ENCODE measurements at regions not wholly inside any gene's neighbourhood (a gene's known extent, or its start where the extent isn't known, plus 50 kb on each side); places are given as distances from the start of the nearest gene placed in this dataset.

GRCh38 chr7:46902463-46902862 is 679.4 kb downstream of the TNS3 start:
- DNase-seq (ENCODE audit: low read depth) = no peak
- no peak overlapping the region for H3K4me3 ChIP-seq (ENCODE audit: low read length)
- no peaks in the 10 kb centered on the region for H3K36me3 ChIP-seq (ENCODE audit: control insufficient read depth, insufficient read depth, low read length, severe bottlenecking)
- H3K9me3 ChIP-seq (ENCODE audit: control insufficient read depth, low read length) = no peaks in the 10 kb centered on the region
- no peaks in the 10 kb centered on the region for H3K4me1 ChIP-seq (ENCODE audit: control insufficient read depth, insufficient read depth, low read length)
- no peaks in the 10 kb centered on the region for H3K27me3 ChIP-seq (replicated peaks; ENCODE audit: control insufficient read depth, insufficient read depth, low read length)
- no peak overlapping the region for H3K9ac ChIP-seq (ENCODE audit: low read length)

GRCh38 chr7:46900312-46901263 is 681.3 kb downstream of the TNS3 start:
- H3K4me1 ChIP-seq (ENCODE audit: control insufficient read depth, insufficient read depth, low read length) = no peaks in the 10 kb centered on the region
- DNase-seq (ENCODE audit: low read depth) = no peak
- H3K9ac ChIP-seq (ENCODE audit: low read length) = no peak overlapping the region
- H3K4me3 ChIP-seq (ENCODE audit: low read length) = no peak overlapping the region
- H3K9me3 ChIP-seq (ENCODE audit: control insufficient read depth, low read length) = no peaks in the 10 kb centered on the region
- H3K36me3 ChIP-seq (ENCODE audit: control insufficient read depth, insufficient read depth, low read length, severe bottlenecking) = no peaks in the 10 kb centered on the region
- H3K27me3 ChIP-seq (replicated peaks; ENCODE audit: control insufficient read depth, insufficient read depth, low read length) = no peaks in the 10 kb centered on the region

GRCh38 chr7:46897381-46897780 is 684.5 kb downstream of the TNS3 start:
- Histone ChIP-seq H3K4me1 (ENCODE audit: control insufficient read depth, insufficient read depth, low read length) (no peaks in the 10 kb centered on the region), H3K4me3 (ENCODE audit: low read length) (no peak overlapping the region), H3K9me3 (ENCODE audit: control insufficient read depth, low read length) (no peaks in the 10 kb centered on the region), H3K27me3 (replicated peaks; ENCODE audit: control insufficient read depth, insufficient read depth, low read length) (no peaks in the 10 kb centered on the region), H3K9ac (ENCODE audit: low read length) (no peak overlapping the region), H3K36me3 (ENCODE audit: control insufficient read depth, insufficient read depth, low read length, severe bottlenecking) (no peaks in the 10 kb centered on the region)
- DNase-seq (ENCODE audit: low read depth) = no peak

GRCh38 chr7:46886669-46887374 is 695.1 kb downstream of the TNS3 start:
- Histone ChIP-seq H3K27me3 (replicated peaks; ENCODE audit: control insufficient read depth, insufficient read depth, low read length) (no peaks in the 10 kb centered on the region), H3K4me3 (ENCODE audit: low read length) (no peak overlapping the region), H3K9me3 (ENCODE audit: control insufficient read depth, low read length) (peaks cover 13% of the 10 kb centered on the region), H3K4me1 (ENCODE audit: control insufficient read depth, insufficient read depth, low read length) (no peaks in the 10 kb centered on the region), H3K36me3 (ENCODE audit: control insufficient read depth, insufficient read depth, low read length, severe bottlenecking) (no peaks in the 10 kb centered on the region), H3K9ac (ENCODE audit: low read length) (no peak overlapping the region)
- no peak for DNase-seq (ENCODE audit: low read depth)

DNA sequence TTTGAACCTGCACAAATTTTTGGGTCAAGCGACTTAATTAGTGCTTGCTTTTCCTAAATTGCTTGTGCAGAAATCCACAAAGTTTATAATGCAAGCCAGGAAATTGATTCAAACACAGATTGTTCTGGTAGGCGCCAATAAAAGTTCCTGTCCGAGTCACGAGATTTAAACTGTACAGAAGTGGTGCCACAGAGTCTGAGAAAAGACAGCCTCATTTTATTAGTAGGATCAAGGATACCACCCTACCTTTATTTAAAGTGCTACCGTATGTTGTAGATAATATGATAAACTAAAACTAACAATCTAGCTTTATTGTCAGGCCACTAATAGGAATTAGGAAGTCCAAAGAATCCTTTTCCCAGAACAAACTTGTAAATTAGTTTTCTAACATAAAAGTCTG is 696.7 kb downstream of the TNS3 start:
- Histone ChIP-seq H3K4me1 (ENCODE audit: control insufficient read depth, insufficient read depth, low read length) (no peaks in the 10 kb centered on the region), H3K4me3 (ENCODE audit: low read length) (no peak overlapping the region), H3K9ac (ENCODE audit: low read length) (no peak overlapping the region), H3K27me3 (replicated peaks; ENCODE audit: control insufficient read depth, insufficient read depth, low read length) (no peaks in the 10 kb centered on the region), H3K9me3 (ENCODE audit: control insufficient read depth, low read length) (peaks cover 9% of the 10 kb centered on the region), H3K36me3 (ENCODE audit: control insufficient read depth, insufficient read depth, low read length, severe bottlenecking) (no peaks in the 10 kb centered on the region)
- DNase-seq (ENCODE audit: low read depth) = no peak

GRCh38 chr7:46881507-46882127 is 700.3 kb downstream of the TNS3 start:
- Histone ChIP-seq H3K4me1 (ENCODE audit: control insufficient read depth, insufficient read depth, low read length) (no peaks in the 10 kb centered on the region), H3K9me3 (ENCODE audit: control insufficient read depth, low read length) (no peaks in the 10 kb centered on the region), H3K4me3 (ENCODE audit: low read length) (no peak overlapping the region), H3K27me3 (replicated peaks; ENCODE audit: control insufficient read depth, insufficient read depth, low read length) (no peaks in the 10 kb centered on the region), H3K9ac (ENCODE audit: low read length) (no peak overlapping the region), H3K36me3 (ENCODE audit: control insufficient read depth, insufficient read depth, low read length, severe bottlenecking) (no peaks in the 10 kb centered on the region)
- DNase-seq (ENCODE audit: low read depth) = no peak

DNA sequence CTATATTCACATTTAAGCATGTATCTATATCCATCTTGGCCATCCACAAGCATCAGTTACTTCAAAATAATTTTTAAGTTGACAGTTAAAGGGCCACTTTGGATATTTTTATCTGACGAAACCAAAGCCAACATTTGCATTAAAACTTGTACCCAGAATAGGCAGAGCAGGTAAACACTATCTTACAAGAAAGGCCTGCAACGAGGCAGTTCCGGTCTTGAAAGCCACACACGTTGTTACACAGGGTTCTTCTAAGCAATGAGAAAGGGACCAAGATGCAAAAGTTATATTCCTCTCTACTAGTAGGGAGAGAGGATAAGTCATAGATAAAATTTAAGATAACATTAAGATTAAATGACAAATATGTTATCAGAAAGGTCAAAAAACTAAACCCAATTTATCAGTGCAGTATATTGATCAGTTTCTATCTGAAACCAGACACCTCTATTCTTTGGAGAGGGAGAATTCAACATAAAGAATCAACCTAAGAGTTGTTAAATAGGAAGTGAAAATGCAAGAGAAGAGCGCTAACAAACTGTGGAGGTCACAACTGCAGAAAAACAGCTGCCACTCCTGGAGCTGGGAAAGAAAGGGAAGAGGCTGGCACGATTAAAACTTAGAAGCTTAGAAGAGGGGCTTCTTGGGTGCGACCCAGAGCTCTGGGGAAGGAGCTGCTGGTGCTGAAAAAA is 701.3 kb downstream of the TNS3 start:
- Histone ChIP-seq H3K27me3 (replicated peaks; ENCODE audit: control insufficient read depth, insufficient read depth, low read length) (no peaks in the 10 kb centered on the region), H3K36me3 (ENCODE audit: control insufficient read depth, insufficient read depth, low read length, severe bottlenecking) (no peaks in the 10 kb centered on the region), H3K4me3 (ENCODE audit: low read length) (no peak overlapping the region), H3K4me1 (ENCODE audit: control insufficient read depth, insufficient read depth, low read length) (no peaks in the 10 kb centered on the region), H3K9ac (ENCODE audit: low read length) (no peak overlapping the region), H3K9me3 (ENCODE audit: control insufficient read depth, low read length) (no peaks in the 10 kb centered on the region)
- DNase-seq (ENCODE audit: low read depth) = no peak

- Histone ChIP-seq H3K36me3 (ENCODE audit: control insufficient read depth, insufficient read depth, low read length, severe bottlenecking) (no peaks in the 10 kb centered on the region), H3K9ac (ENCODE audit: low read length) (no peak overlapping the region), H3K4me1 (ENCODE audit: control insufficient read depth, insufficient read depth, low read length) (no peaks in the 10 kb centered on the region), H3K9me3 (ENCODE audit: control insufficient read depth, low read length) (no peaks in the 10 kb centered on the region), H3K27me3 (replicated peaks; ENCODE audit: control insufficient read depth, insufficient read depth, low read length) (no peaks in the 10 kb centered on the region), H3K4me3 (ENCODE audit: low read length) (no peak overlapping the region)
- peak; percentile 36 for DNase-seq (ENCODE audit: low read depth)
These were observed 702.1 kb downstream of the TNS3 start for GRCh38 chr7:46879783-46880182.

DNA sequence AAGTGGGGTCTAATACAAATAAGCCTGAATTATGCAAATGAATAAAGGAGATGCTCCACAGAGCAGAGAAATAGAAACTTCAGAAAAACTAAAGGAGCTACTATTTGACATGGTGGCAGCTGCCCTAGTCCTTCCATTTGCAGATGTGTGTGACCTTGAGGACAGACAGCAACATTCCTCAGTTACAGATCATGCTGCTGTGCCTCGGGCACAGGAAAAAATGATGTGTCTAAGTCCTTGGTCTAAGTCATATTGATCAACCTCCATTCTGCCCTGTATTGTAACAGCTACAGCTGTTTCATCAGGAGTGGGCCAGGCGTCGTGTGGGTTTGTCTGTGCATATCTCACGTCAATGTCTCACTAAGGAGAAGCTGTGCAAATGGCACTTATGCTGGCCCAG is 710.4 kb downstream of the TNS3 start:
- DNase-seq (ENCODE audit: low read depth) = peak; percentile 15
- H3K9ac ChIP-seq (ENCODE audit: low read length) = no peak overlapping the region
- H3K36me3 ChIP-seq (ENCODE audit: control insufficient read depth, insufficient read depth, low read length, severe bottlenecking) = no peaks in the 10 kb centered on the region
- no peaks in the 10 kb centered on the region for H3K4me1 ChIP-seq (ENCODE audit: control insufficient read depth, insufficient read depth, low read length)
- H3K4me3 ChIP-seq (ENCODE audit: low read length) = no peak overlapping the region
- H3K27me3 ChIP-seq (replicated peaks; ENCODE audit: control insufficient read depth, insufficient read depth, low read length) = no peaks in the 10 kb centered on the region
- no peaks in the 10 kb centered on the region for H3K9me3 ChIP-seq (ENCODE audit: control insufficient read depth, low read length)

DNA sequence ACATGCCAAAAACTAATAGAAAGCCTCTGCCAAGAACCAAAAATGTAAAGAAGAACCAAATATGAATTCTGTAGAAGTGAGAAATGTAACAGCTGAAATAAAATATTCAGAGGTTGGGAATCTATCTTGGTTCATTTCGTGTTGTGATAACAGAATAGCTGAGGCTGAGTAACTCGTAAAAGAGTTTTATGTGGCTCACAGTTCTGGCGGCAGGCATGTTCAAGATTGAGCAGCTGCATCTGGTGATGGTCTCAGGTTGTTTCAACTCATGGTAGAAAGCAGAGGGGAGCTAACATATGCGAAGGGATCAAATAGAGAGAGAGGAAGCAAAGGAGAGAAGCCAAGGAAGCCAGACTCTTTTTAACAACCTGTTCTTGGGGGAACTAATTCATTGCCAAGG is 717.2 kb downstream of the TNS3 start:
- no peak for DNase-seq (ENCODE audit: low read depth)
- Histone ChIP-seq H3K27me3 (replicated peaks; ENCODE audit: control insufficient read depth, insufficient read depth, low read length) (no peaks in the 10 kb centered on the region), H3K4me1 (ENCODE audit: control insufficient read depth, insufficient read depth, low read length) (peaks cover 8% of the 10 kb centered on the region), H3K36me3 (ENCODE audit: control insufficient read depth, insufficient read depth, low read length, severe bottlenecking) (no peaks in the 10 kb centered on the region), H3K9ac (ENCODE audit: low read length) (no peak overlapping the region), H3K9me3 (ENCODE audit: control insufficient read depth, low read length) (no peaks in the 10 kb centered on the region), H3K4me3 (ENCODE audit: low read length) (no peak overlapping the region)
